Left ventricle myocardium superior (tissue), 1 donor: ENCODE measurements at regions not wholly inside any gene's neighbourhood (a gene's known extent, or its start where the extent isn't known, plus 50 kb on each side); places are given as distances from the start of the nearest gene placed in this dataset.

ENCODE experiments used
- ATAC-seq: fragments of 200-7000 bp; cut with Tn5 transposase; one replicate; pipeline ENCODE4 v1.9.1; 2020; ENCODE audit warnings: mild to moderate bottlenecking, moderate library complexity
- DNase-seq: peaks from one replicate; pipeline ENCODE4 v3.0.0-alpha.2; 2020
- intact Hi-C: fragments of 100-400 bp; cut with micrococcal nuclease; formaldehyde crosslinking; loops from one replicate; pipeline ENCODE4 v1.11.0; 2022
- donor health status: DM: no; HTN: yes; CAD: no; lungs with severe emphysema.

DNA sequence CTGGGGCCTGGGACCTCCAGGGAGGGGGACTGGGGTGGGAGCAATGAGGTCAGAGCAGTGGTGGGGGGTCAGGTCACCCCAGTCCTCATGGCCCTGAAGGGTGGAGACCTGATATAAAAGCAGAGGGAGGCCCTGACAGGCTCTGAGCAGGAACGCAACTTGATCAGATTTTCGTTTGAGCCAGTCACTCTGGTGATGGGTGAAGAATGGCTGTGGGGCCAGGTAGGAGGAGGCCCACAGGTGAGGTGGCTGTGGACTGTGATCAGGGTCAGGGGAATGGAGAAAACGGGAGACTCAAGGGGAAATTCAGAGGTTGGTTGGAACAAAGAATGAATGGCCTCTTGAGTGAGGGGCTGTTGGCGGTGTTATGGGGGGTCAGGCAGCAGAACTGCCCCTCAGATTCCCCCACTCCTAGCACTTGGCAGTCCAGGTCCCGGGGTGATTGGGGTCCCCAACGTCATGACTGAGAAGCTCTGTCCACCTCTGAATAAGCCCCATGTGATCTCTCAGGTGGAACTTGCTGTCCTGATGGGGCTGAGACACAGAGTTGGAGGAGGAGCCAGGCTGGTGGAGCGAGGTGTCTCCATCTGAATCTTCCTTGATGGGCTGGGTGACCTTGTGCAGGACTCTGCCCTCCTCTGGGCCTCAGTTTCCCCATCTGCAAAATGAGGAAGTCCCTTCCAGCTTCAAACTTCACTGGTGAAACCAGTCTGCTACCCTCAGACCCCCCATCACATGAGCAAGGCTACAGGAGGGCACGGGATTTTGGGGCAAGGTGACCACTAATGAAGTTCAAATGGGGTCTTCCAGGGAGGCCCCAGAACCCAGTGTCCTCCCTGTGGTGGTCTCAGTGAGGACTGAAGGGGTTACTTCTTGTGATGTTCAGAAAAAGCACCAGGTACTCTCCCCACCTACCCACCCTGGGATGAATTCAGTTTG is 683.0 kb downstream of the MATN1 start:
- intact Hi-C loops, result no loop called here
- DNase-seq (no peak), ATAC-seq (no peak)

DNA sequence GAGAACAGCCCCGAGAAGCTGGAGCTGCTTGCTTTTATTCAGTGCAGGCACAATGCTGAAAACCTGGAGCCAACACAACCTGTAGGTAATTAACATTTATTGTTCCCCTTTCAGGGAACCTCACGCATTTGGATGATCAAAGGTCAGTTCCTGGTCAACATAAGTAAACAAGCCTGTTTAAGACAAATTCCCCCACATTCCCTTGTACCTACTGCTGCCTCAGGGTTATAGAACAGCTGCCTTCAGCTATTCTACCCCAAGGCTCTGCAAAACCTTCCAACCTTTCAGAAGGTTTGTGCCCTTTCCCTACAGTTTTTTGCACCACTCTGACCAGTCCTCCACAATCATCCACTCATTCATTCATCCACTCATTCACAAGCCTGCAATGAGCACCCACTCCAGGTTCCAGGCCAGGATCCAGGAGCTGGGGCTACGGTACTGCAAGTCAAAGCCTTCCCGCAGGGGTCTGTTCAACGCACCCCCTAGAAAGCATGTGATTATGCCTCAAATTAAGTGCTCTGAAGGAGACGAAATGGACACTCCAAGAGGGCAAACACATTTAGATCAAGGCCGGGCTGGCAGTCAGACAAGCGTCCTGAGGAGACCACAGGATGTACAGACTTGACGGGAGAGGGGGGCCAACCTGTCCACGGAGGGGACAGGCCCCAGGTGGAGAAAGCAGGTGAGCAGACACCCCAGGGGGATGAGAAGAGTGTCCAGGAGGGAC is 683.9 kb downstream of the MATN1 start:
- DNase-seq (no peak), ATAC-seq (no peak)
- intact Hi-C loops, result no loop called here

GRCh38 chr1:30038134-30039025 is 685.0 kb downstream of the MATN1 start:
- DNase-seq (no peak), ATAC-seq (no peak)
- intact Hi-C loops, result no loop called here

GRCh38 chr1:30037251-30038118 is 685.9 kb downstream of the MATN1 start:
- DNase-seq (no peak), ATAC-seq (no peak)
- intact Hi-C loops, result no loop called here

DNA sequence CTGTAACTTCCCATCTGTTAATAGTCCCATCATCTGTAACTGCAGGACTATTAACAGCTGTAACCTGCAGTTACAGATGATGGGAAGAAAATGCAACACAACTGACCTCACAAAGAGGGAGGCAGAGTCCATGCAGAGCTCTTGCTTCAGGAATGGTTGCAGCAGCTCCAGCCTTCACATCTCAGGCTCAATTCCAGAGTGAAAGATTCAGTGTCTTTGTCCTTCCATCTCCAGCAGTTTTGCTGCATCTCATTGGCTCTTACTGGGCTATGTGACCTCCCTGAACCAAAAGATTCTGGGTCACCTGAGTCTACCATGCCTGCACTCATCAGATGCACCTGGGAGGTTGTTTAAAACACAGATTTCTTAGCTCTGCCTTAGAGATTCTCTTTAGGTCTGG is 686.7 kb downstream of the MATN1 start:
- intact Hi-C loops, result no loop called here
- no peak for ATAC-seq
- no peak for DNase-seq

GRCh38 chr1:30036229-30036547 is 687.2 kb downstream of the MATN1 start:
- intact Hi-C loops, result no loop called here
- ATAC-seq, result no peak
- no peak for DNase-seq

DNA sequence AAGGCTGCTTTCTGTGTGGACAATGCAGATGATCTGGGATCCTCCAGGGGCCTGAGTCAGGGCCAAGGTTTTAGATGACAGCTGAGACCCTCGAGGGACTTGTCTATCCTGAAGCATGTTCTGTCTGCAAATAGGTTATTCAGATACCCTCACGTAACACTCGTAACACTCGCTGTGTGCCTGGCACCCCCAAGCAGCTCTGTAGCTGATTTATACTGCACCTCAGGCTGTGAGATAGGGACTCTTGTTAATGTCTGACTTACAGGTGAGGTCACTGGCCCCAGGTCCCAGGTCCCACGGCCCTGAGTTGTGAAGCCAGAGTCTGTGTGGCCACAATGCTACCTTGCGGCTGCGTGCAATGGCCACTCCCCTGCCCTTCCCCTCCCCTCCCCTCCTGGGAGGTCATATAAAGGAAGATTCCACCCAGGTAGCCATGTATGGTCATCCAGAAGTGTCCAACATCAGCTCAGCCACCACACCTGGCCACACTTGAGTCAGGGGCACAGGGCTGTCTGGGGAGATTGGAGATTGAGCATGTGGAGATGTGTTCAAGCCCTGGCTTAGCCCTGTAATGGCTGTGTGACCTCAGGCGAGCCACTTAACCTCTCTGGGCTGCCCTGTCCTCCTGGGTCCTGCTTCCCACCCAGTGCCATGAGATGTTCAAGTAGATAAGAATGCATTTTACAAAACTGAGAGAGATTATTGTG is 687.7 kb downstream of the MATN1 start:
- intact Hi-C loops, result no loop called here
- DNase-seq (no peak), ATAC-seq (no peak)

DNA sequence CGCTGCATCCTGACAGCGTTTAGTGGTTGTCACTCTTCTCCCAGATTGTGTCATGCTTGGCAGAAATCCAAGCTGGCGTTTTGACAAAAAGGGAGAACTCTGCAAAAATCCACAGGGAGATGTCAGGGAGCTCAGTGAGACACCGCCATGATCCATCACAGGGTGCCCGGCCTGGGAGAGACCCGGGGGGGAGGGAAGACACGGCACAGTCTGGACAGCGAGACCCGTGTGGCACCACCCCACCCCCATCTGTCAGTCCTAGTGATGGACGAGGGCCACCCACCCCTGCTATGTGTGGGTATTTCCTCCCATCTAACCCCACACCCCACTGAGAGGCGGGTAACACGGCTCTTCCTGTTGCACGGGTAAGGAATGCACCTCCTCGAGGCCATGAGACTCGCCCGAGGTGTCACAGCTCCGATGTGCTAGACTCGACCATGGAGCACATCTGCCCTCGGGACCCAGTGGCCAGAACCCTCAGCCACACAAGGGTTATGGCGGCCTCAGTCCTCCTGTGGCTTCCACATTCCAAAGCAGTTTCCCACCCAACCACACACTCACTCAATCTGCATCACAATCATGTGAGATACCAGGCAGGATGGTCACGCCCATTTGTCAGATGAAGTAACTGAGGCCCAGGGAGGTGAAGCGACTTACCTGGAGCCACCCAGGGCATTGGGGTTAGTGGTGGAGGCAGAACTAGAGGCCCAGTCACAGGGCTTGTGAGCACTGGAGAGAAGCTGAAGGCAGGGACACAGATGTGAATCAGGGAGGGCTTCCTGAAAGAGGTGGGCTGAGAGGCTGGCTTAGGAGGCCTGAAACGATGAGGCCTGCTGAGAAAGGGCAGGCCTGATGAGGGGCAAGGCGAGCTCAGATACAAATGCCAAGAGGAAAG is 688.5 kb downstream of the MATN1 start:
- ATAC-seq (no peak), DNase-seq (no peak)
- intact Hi-C loops, result no loop called here

DNA sequence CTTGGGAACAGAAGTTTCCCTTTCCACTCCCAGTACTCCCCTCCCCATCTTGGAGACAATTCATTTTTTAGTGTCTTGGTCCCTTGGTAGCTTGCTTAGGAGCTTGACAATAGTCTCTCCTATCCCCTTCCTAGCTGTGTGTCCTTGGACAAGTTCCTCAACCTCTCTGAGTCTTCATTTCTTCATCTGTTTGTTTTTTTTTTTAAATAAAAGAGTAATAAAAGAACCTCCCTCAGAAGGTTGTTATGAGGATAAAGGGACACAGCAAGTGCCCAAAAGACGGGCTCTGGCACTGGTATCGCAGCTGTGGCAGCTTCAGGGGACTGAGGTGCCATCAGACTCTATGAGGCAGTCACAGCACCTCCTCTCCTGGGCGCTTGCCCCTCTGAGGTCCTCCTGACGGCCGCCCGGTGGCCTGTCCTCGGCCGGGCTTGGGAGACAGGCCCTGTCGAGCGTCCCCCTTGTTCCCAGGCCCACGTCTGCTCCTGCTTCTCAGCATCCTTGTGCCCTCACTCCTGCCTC is 689.2 kb downstream of the MATN1 start:
- intact Hi-C loops, result no loop called here
- no peak for ATAC-seq
- DNase-seq, result no peak

DNA sequence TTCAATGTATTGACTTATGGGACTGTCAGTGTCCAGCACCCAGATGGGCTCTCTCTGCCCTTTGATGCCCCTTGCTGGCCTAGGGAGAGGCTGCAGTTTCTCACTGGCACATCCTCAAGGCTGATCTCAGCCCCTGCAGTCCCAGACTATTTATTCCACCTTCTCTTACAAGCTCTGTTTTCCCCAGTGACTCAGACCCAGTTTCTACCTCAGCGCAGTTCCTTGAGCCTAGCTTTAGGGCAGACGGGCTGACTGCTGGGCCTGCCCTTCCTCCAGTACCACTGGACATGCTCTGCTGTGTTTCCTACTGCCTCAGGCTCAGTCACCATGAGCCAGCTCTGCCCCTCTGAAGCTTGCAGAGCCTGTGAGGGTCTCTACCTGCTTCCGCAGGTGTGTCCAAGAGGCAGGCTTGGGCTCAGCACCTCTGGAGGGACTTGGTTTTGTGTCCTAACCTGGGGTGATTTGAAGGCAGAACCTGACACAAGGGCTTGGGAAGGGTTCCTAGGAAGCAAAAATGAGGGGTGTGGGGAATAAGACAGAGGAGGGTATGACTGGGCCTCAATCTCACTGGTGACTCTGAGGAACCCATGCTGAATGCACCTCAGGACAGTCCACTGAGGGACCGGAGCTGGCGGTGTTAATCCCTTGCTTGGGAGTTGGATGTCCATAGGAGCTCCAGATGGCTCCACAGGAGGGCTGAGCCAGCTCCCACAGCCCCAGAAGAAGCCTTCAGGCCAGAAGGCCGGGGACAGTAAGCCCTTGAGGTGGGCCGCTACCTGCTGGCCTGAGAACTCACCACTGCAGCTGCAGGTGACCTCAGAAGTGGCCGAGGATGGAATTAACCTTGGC is 689.9 kb downstream of the MATN1 start:
- no peak for DNase-seq

GRCh38 chr1:30032302-30032701 is 691.1 kb downstream of the MATN1 start:
- intact Hi-C loops, result no loop called here
- ATAC-seq (no peak), DNase-seq (no peak)

More for the DNA sequence above, 689.9 kb downstream of the MATN1 start:
- ATAC-seq, result no peak
- intact Hi-C loops, result no loop called here

GRCh38 chr1:30029677-30030076 is 693.7 kb downstream of the MATN1 start:
- no peak for ATAC-seq
- intact Hi-C loops, result no loop called here
- no peak for DNase-seq

DNA sequence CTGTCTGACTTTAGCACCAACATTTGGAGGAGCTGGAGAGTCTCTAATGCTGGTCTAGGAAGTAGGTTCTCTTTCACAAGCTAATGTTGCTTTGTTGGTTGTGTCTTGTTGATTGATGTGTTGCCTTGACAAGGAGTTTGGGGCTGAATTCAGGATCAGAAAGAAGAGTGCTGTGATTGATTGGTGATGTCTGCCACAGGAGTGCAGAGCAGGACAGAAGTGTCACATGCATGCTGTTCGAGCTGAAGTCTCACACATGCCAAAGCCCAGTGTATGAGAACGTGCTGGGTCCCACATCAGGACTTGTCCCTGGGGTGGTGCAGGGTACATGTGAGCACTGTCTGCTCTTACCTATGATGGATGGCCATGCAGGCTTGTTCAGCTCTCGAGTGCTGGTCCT is 694.4 kb downstream of the MATN1 start:
- DNase-seq, result no peak
- no peak for ATAC-seq
- intact Hi-C loops, result no loop called here

DNA sequence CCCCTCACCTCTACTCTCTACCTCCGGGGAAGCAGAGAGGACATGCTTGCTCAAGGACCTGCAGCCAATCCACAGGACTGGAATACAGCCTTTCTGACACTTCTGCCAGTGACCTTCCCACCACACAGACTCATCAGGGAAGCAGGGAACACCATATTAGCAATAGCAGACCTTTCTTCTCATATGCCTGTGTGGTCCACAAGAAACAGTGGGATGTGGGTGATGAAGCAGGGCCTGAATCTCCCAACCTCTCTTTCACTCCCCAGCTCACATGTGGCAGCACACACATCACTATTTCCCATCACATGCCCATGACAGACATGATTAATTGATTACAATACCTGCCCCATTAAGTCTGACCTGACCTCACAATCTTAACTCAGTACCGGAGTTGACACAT is 695.1 kb downstream of the MATN1 start:
- intact Hi-C loops, result no loop called here
- no peak for ATAC-seq
- DNase-seq, result no peak

- no peak for DNase-seq
- no peak for ATAC-seq
- intact Hi-C loops, result no loop called here
These were observed 696.1 kb downstream of the MATN1 start for GRCh38 chr1:30027247-30027646.
